HG02885 (cell line): ENCODE measurements at regions not wholly inside any gene's neighbourhood (a gene's known extent, or its start where the extent isn't known, plus 50 kb on each side); places are given as distances from the start of the nearest gene placed in this dataset.
"Not testable (repeated sequence)": the region's sequence is repeated elsewhere in the genome, so short reads cannot be mapped to it uniquely, and the experiment has no call there.

Experiments used
- ATAC-seq: cut with Tn5 transposase; IDR thresholded peaks from one replicate; pipeline ENCODE4 v1.9.1; 2021; ENCODE audit warnings: mild to moderate bottlenecking; ENCODE audit not compliant: unreplicated experiment, poor library complexity

GRCh38 chr10:31689233-31689632, 239.4 kb downstream of the ARHGAP12 start:
- no peak for ATAC-seq

- ATAC-seq, result no peak
These were observed 240.8 kb downstream of the ARHGAP12 start for GRCh38 chr10:31687663-31688482.

- no peak for ATAC-seq
These were observed 242.0 kb downstream of the ARHGAP12 start for GRCh38 chr10:31686599-31686998.

- ATAC-seq, result no peak
These were observed 244.9 kb downstream of the ARHGAP12 start for GRCh38 chr10:31683682-31684081.

- no peak for ATAC-seq
These were observed 248.7 kb downstream of the ARHGAP12 start for GRCh38 chr10:31679936-31680335.

GRCh38 chr10:31678575-31679516, 249.8 kb downstream of the ARHGAP12 start:
- no peak for ATAC-seq

- no peak for ATAC-seq
These were observed 250.5 kb downstream of the ARHGAP12 start for GRCh38 chr10:31678139-31678536.

GRCh38 chr10:31677195-31678138, 251.2 kb downstream of the ARHGAP12 start:
- no peak for ATAC-seq

GRCh38 chr10:31675726-31676125, 252.9 kb downstream of the ARHGAP12 start:
- ATAC-seq, result no peak

- no peak for ATAC-seq
These were observed 259.3 kb downstream of the ARHGAP12 start for GRCh38 chr10:31669357-31669756.

- ATAC-seq, result no peak
These were observed 260.3 kb downstream of the ARHGAP12 start for GRCh38 chr10:31668326-31668725.

- ATAC-seq, result not testable (repeated sequence)
These were observed 262.8 kb downstream of the ARHGAP12 start for GRCh38 chr10:31665764-31666279.

- ATAC-seq, result no peak
These were observed 263.8 kb downstream of the ARHGAP12 start for GRCh38 chr10:31664803-31665202.

GRCh38 chr10:31664071-31664470, 264.6 kb downstream of the ARHGAP12 start:
- not testable (repeated sequence) for ATAC-seq

- no peak for ATAC-seq
These were observed 268.3 kb downstream of the ARHGAP12 start for GRCh38 chr10:31660300-31660699.

- no peak for ATAC-seq
These were observed 269.0 kb downstream of the ARHGAP12 start for GRCh38 chr10:31659665-31660064.

GRCh38 chr10:31657434-31657872, 271.2 kb downstream of the ARHGAP12 start:
- ATAC-seq, result no peak

GRCh38 chr10:31656851-31657433, 271.7 kb downstream of the ARHGAP12 start:
- ATAC-seq, result no peak

GRCh38 chr10:31652038-31652437, 276.6 kb downstream of the ARHGAP12 start:
- ATAC-seq, result no peak
